Sigmoid colon (tissue), 6 donors: ENCODE measurements at regions not wholly inside any gene's neighbourhood (a gene's known extent, or its start where the extent isn't known, plus 50 kb on each side); places are given as distances from the start of the nearest gene placed in this dataset.

Experiments
- DNase-seq: peaks from one replicate; pipeline ENCODE4 v3.0.0-alpha.2; 2019
- H3K27ac ChIP-seq, 4 donors: fragments of 200-600 bp; sonication (generic); one replicate each; pipeline ENCODE4 v1.5.1; 2016 to 2019; ENCODE audit warnings: mild to moderate bottlenecking in 1 of 4
- H3K27me3 ChIP-seq, 3 donors: fragments of 200-600 bp; sonication (generic); one replicate each; pipeline ENCODE4 v1.5.1; 2019; ENCODE audit warnings: mild to moderate bottlenecking in 1 of 3
- H3K36me3 ChIP-seq, 4 donors: fragments of 200-600 bp; sonication (generic); one replicate each; pipeline ENCODE4 v1.5.1; 2016 to 2019
- H3K4me1 ChIP-seq, 4 donors: fragments of 200-600 bp; sonication (generic); one replicate each; pipeline ENCODE4 v1.5.1; 2017 to 2019
- H3K4me3 ChIP-seq, 4 donors: fragments of 200-600 bp; sonication (generic); one replicate each; pipeline ENCODE4 v1.5.1; 2017 to 2019; ENCODE audit warnings: mild to moderate bottlenecking in 2 of 4, moderate library complexity in 1 of 4
- H3K9me3 ChIP-seq, 4 donors: fragments of 200-600 bp in 3 of 4; sonication (generic) in 3 of 4; one replicate each; pipeline versions ENCODE4 v1.5.1 to v1.6.1; 2013 to 2019
- CTCF ChIP-seq, 4 experiments: fragments of 450-650 bp in 3 of 4; fragments of 200-600 bp in 1 of 4; IDR thresholded peaks; one replicate each; pipeline ENCODE4 v1.5.1; 2016 to 2019; ENCODE audit warnings: antibody characterized with exemption in 4 of 4, mild to moderate bottlenecking in 3 of 4, moderate library complexity in 2 of 4
- EP300 ChIP-seq, 4 donors: sonication (generic); formaldehyde crosslinking; IDR thresholded peaks; one replicate each; pipeline ENCODE4 v1.6.1; 2017; ENCODE audit warnings: antibody characterized with exemption in 4 of 4
- POLR2A ChIP-seq, 2 donors: fragments of 450-650 bp; IDR thresholded peaks; one replicate each; pipeline ENCODE4 v1.6.1; 2016; ENCODE audit warnings: antibody characterized with exemption in 2 of 2, mild to moderate bottlenecking in 2 of 2, moderate library complexity in 2 of 2
- POLR2AphosphoS5 ChIP-seq, 4 donors: sonication (generic); formaldehyde crosslinking; IDR thresholded peaks; one replicate each; pipeline ENCODE4 v1.6.1; 2017; ENCODE audit warnings: antibody characterized with exemption in 4 of 4
- WGBS, 2 donors: extraction: QIAGEN DNeasy Blood & Tissue Kit; methylation state at CpG; one replicate each; pipeline ENCODE4 v1.1.7; 2013; 5-methylcytosine and 5-hydroxymethylcytosine counted together
- intact Hi-C: fragments of 100-400 bp; cut with DNase I; formaldehyde crosslinking; loops from one replicate; pipeline ENCODE4 v1.15.1; 2023
- donor health status: healthy with polysubstance abuse.
- donor health status: healthy.

DNA sequence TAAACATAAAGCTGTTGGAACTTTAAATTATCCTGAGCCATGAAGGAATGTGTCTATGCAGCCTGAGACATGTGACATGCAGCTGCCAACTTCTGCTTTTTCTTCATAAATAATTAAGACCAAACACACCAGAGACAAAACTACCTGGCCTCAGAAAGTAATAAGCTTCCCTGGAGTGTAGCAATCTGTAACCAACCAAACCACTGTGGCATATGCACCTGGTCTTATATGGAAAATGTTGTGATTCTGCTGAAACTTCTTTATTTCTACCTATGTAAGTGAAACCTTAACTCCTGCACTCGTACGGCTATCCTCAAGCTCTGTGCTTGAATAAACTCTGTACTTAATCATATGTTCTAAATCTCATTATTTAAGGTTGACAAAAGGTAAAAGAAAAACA is 515.0 kb downstream of the TMEM182 start:
- Histone ChIP-seq H3K9me3 (no peaks in the 10 kb centered on the region), H3K36me3 (no peaks in the 10 kb centered on the region), H3K27ac (no peak overlapping the region), H3K27me3 (no peaks in the 10 kb centered on the region), H3K4me3 (no peak overlapping the region), H3K4me1 (no peaks in the 10 kb centered on the region)
- no peak for TF ChIP-seq POLR2A (IDR thresholded peaks at IDR 0.05)
- no peak for TF ChIP-seq CTCF (IDR thresholded peaks at IDR 0.05)
- no peak for TF ChIP-seq EP300 (IDR thresholded peaks at IDR 0.05)
- TF ChIP-seq POLR2AphosphoS5 (IDR thresholded peaks at IDR 0.05): no peak
- WGBS, 2 donors: 90 to 91% methylated on average over 2 of the region's 2 CpGs
- intact Hi-C loops: no loop called here
- no peak for DNase-seq

GRCh38 chr2:103284750-103285149 is 522.9 kb downstream of the TMEM182 start:
- no peak for TF ChIP-seq CTCF (IDR thresholded peaks at IDR 0.05)
- no peak for TF ChIP-seq POLR2AphosphoS5 (IDR thresholded peaks at IDR 0.05)
- no peak for TF ChIP-seq POLR2A (IDR thresholded peaks at IDR 0.05)
- no peak for TF ChIP-seq EP300 (IDR thresholded peaks at IDR 0.05)
- no peak for DNase-seq
- 78 to 87% methylated on average over 4 of the region's 4 CpGs for WGBS, 2 donors

DNA sequence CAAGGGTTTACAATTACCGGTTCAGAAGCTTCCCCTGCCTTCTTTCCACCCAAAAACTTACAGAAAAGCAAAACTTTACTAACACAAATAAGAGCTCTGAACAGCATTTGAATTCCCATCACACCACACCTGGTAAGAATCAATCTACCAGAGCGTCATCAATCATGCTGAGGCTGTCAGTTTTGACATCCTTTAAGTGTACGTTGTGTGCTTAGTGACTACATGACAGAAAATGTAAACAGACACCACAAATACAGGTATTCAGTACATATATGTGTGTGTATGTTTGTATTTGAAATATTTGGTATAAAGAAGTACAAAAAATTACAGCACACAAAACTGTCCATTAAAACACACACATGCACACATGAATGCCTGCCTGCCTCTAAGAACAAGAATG is 523.5 kb downstream of the TMEM182 start:
- H3K9me3 ChIP-seq: no peaks in the 10 kb centered on the region
- H3K27me3 ChIP-seq: no peaks in the 10 kb centered on the region
- H3K27ac ChIP-seq: no peak overlapping the region
- H3K4me3 ChIP-seq: no peak overlapping the region
- TF ChIP-seq CTCF (IDR thresholded peaks at IDR 0.05) (no peak), POLR2A (IDR thresholded peaks at IDR 0.05) (no peak), EP300 (IDR thresholded peaks at IDR 0.05) (no peak), POLR2AphosphoS5 (IDR thresholded peaks at IDR 0.05) (no peak)
- DNase-seq: no peak
- no peaks in the 10 kb centered on the region for H3K4me1 ChIP-seq
- H3K36me3 ChIP-seq: no peaks in the 10 kb centered on the region
- WGBS, 2 donors: 80 to 83% methylated on average over 3 of the region's 3 CpGs
- intact Hi-C loops: no loop called here

More at GRCh38 chr2:103284750-103285149, 522.9 kb downstream of the TMEM182 start:
- H3K9me3 ChIP-seq: no peaks in the 10 kb centered on the region
- no peaks in the 10 kb centered on the region for H3K36me3 ChIP-seq
- no peaks in the 10 kb centered on the region for H3K27me3 ChIP-seq
- H3K4me3 ChIP-seq: no peak overlapping the region
- no peaks in the 10 kb centered on the region for H3K4me1 ChIP-seq
- intact Hi-C loops: no loop called here
- H3K27ac ChIP-seq: no peak overlapping the region

DNA sequence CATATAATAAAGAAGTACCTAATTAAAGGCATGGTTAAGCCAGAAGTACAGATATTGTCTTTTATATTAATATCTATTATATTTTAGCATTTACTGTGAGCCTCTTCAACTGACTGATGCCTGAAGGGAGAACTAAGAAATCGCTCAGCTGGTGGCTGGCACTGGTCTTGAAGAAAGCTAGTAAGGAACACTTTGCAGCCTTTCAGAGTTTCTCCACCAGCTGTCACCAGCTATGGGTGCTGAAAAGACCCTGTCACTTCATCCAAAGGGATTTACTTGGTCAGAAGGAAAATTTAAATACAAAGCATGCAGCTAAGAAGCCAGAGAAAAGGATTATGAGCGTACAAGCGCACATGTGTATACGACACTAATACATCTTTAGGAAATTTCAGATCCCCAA is 525.9 kb downstream of the TMEM182 start:
- WGBS, 2 donors: 92 to 97% methylated on average over 4 of the region's 4 CpGs
- TF ChIP-seq POLR2AphosphoS5 (IDR thresholded peaks at IDR 0.05): no peak
- no peak for TF ChIP-seq POLR2A (IDR thresholded peaks at IDR 0.05)
- no peak for TF ChIP-seq CTCF (IDR thresholded peaks at IDR 0.05)
- no peak for TF ChIP-seq EP300 (IDR thresholded peaks at IDR 0.05)
- no peaks in the 10 kb centered on the region for H3K36me3 ChIP-seq
- no peaks in the 10 kb centered on the region for H3K27me3 ChIP-seq
- intact Hi-C loops: no loop called here
- H3K4me3 ChIP-seq: no peak overlapping the region
- H3K27ac ChIP-seq: no peak overlapping the region
- no peak for DNase-seq
- H3K4me1 ChIP-seq: no peaks in the 10 kb centered on the region
- no peaks in the 10 kb centered on the region for H3K9me3 ChIP-seq

DNA sequence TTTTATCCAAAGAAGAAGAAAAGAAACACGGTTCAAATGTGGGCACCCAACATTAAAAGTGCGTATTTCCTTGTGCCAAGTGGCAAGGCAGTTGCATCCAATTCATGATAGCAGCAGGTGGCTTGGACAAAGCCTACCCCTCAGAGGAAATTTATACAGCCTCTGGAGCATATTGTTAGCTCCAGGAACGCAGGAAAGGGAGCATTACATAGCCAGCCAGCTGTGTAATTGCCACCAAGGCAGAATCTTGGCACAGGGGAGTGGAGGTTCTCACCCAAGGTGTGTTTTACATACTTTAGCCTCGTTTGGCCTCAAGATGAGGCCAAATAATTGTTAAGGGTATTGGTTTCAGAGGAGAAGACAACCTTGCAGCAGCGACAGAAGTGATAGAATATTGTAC is 526.9 kb downstream of the TMEM182 start:
- DNase-seq: no peak
- Histone ChIP-seq H3K4me3 (no peak overlapping the region), H3K27me3 (peaks cover 0 to 8% (median 0%) of the 10 kb centered on the region in 3 donors), H3K9me3 (no peaks in the 10 kb centered on the region), H3K27ac (no peak overlapping the region), H3K4me1 (no peaks in the 10 kb centered on the region), H3K36me3 (no peaks in the 10 kb centered on the region)
- intact Hi-C loops: no loop called here
- TF ChIP-seq EP300 (IDR thresholded peaks at IDR 0.05): no peak
- TF ChIP-seq CTCF (IDR thresholded peaks at IDR 0.05): no peak
- no peak for TF ChIP-seq POLR2A (IDR thresholded peaks at IDR 0.05)
- 31 to 53% methylated on average over 5 of the region's 5 CpGs for WGBS, 2 donors
